NB4 (cell line): ENCODE measurements at regions not wholly inside any gene's neighbourhood (a gene's known extent, or its start where the extent isn't known, plus 50 kb on each side); places are given as distances from the start of the nearest gene placed in this dataset.

ENCODE experiments used
- MYC ChIP-seq: IDR thresholded peaks from 2 replicates; pipeline ENCODE4 v1.6.1; 2011; ENCODE audit warnings: low read depth, low read length
- POLR2A ChIP-seq: IDR thresholded peaks from 2 replicates; pipeline ENCODE4 v1.6.1; 2011; ENCODE audit warnings: mild to moderate bottlenecking; ENCODE audit not compliant: insufficient read length; ENCODE audit errors: extremely low read depth
- TF ChIP-seq, protein P1 (sequence below): IDR thresholded peaks from one replicate; pipeline ENCODE4 v1.5.1; 2012; ENCODE audit warnings: low read depth, low read length
- TF ChIP-seq, protein P2 (sequence below): IDR thresholded peaks from 2 replicates; pipeline ENCODE4 v1.6.1; 2011; ENCODE audit warnings: low read depth, low read length

DNA sequence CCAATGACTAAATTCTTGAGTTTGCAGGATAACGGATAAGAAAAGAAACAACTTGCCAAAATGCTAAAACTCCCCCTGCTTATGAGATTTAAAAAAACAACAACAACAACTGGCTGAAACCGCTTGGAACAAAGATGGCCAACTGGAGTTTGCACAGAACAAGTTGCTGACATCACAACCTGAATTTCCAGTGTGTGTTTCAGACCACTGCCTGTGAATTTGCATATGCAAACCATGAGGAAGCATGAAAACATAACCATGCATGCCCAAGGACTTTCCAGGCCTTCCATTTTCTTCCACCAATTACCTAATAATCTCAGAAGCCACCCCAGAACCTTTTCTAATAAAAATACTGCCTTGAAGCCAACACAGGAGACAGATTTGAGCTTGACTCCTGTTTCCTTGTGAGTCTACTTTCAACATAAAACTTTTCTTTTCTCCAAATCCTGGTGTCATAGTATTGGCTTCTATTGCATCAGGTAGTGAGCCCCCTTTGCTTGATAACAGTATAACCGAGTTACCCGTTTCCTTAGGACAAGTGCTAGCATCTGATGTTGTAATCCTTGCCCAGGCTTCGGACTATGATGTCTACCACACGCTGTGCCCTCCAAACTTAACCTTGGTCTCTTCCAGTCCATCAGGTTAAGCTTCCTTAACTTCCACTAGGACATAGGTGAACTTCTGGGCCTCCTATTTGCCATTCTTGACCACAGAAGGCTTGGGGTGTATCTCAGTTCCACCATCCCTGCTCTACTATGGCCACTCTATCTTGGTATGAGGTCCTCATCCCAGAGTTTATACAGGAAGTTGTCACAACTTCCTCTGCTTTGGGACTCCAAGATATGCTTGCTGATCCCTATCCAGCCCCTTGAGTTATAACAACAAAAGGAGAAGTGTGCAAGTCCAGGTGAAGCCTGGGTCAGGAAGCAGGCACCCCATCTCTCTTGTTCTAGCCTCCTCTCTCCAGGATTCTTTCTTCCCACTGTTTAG, 385.5 kb upstream of the INTU start:
- TF ChIP-seq, protein P1, sequence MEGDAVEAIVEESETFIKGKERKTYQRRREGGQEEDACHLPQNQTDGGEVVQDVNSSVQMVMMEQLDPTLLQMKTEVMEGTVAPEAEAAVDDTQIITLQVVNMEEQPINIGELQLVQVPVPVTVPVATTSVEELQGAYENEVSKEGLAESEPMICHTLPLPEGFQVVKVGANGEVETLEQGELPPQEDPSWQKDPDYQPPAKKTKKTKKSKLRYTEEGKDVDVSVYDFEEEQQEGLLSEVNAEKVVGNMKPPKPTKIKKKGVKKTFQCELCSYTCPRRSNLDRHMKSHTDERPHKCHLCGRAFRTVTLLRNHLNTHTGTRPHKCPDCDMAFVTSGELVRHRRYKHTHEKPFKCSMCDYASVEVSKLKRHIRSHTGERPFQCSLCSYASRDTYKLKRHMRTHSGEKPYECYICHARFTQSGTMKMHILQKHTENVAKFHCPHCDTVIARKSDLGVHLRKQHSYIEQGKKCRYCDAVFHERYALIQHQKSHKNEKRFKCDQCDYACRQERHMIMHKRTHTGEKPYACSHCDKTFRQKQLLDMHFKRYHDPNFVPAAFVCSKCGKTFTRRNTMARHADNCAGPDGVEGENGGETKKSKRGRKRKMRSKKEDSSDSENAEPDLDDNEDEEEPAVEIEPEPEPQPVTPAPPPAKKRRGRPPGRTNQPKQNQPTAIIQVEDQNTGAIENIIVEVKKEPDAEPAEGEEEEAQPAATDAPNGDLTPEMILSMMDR: no peak
- TF ChIP-seq POLR2A (no peak), MYC (no peak)
- TF ChIP-seq, protein P2, sequence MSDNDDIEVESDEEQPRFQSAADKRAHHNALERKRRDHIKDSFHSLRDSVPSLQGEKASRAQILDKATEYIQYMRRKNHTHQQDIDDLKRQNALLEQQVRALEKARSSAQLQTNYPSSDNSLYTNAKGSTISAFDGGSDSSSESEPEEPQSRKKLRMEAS: no peak
